ENCODE measurements at regions not wholly inside any gene's neighbourhood (a gene's known extent, or its start where the extent isn't known, plus 50 kb on each side); places are given as distances from the start of the nearest gene placed in this dataset.

DNA sequence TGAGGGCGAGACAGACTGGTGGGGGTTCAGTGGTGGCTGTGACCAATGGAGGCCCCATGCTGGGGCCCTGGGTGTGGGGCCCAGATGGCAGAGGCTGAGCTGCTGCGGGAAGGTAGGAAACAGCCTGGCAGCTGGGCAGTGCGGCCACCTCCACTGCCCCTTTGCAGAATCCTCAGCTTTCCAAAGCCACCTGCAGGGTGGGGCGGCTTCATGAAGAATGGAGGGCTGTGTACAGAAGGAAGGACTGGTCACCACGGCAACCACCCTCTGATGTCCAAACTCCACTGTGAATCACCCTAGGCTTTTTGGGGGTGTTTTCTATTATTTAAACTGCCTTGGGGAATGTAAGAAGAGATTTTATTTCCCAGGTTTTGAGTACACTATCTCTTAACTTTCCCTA lies 166.3 kb upstream of the NAV2 start:
- TF ChIP-seq TAF1 (IDR thresholded peaks at IDR 0.05; ENCODE audit: low read depth) = no peak
- TF ChIP-seq, protein P1, sequence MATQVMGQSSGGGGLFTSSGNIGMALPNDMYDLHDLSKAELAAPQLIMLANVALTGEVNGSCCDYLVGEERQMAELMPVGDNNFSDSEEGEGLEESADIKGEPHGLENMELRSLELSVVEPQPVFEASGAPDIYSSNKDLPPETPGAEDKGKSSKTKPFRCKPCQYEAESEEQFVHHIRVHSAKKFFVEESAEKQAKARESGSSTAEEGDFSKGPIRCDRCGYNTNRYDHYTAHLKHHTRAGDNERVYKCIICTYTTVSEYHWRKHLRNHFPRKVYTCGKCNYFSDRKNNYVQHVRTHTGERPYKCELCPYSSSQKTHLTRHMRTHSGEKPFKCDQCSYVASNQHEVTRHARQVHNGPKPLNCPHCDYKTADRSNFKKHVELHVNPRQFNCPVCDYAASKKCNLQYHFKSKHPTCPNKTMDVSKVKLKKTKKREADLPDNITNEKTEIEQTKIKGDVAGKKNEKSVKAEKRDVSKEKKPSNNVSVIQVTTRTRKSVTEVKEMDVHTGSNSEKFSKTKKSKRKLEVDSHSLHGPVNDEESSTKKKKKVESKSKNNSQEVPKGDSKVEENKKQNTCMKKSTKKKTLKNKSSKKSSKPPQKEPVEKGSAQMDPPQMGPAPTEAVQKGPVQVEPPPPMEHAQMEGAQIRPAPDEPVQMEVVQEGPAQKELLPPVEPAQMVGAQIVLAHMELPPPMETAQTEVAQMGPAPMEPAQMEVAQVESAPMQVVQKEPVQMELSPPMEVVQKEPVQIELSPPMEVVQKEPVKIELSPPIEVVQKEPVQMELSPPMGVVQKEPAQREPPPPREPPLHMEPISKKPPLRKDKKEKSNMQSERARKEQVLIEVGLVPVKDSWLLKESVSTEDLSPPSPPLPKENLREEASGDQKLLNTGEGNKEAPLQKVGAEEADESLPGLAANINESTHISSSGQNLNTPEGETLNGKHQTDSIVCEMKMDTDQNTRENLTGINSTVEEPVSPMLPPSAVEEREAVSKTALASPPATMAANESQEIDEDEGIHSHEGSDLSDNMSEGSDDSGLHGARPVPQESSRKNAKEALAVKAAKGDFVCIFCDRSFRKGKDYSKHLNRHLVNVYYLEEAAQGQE (IDR thresholded peaks at IDR 0.05; ENCODE audit: low read depth) = no peak
- TF ChIP-seq NFIC (IDR thresholded peaks at IDR 0.05) = no peak
- no peak for TF ChIP-seq TEAD4 (IDR thresholded peaks at IDR 0.05)
- no peak for TF ChIP-seq RAD21 (IDR thresholded peaks at IDR 0.05; ENCODE audit: low read depth)
- TF ChIP-seq, protein P2, sequence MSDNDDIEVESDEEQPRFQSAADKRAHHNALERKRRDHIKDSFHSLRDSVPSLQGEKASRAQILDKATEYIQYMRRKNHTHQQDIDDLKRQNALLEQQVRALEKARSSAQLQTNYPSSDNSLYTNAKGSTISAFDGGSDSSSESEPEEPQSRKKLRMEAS (IDR thresholded peaks at IDR 0.05) = no peak
- no peak for TF ChIP-seq FOXM1 (IDR thresholded peaks at IDR 0.05; ENCODE audit: borderline replicate concordance, low read depth)
- no peak for TF ChIP-seq CREB1 (IDR thresholded peaks at IDR 0.05; ENCODE audit: low read depth)
- TF ChIP-seq YY1 (IDR thresholded peaks at IDR 0.05; ENCODE audit: low read depth) = no peak
- no peak for TF ChIP-seq EP300 (IDR thresholded peaks at IDR 0.05; ENCODE audit: borderline replicate concordance)
- no peak for TF ChIP-seq TCF12 (IDR thresholded peaks at IDR 0.05; ENCODE audit: low read depth)
- TF ChIP-seq ZBTB7A (IDR thresholded peaks at IDR 0.05; ENCODE audit: low read depth) = no peak

Data from Ishikawa (cell line).